Vagina (tissue), 2 donors: ENCODE measurements at regions not wholly inside any gene's neighbourhood (a gene's known extent, or its start where the extent isn't known, plus 50 kb on each side); places are given as distances from the start of the nearest gene placed in this dataset.
"Not testable (repeated sequence)": the region's sequence is repeated elsewhere in the genome, so short reads cannot be mapped to it uniquely, and the experiment has no call there.

Source experiments
- DNase-seq, 2 donors: peaks; one replicate each; pipeline ENCODE4 v3.0.0-alpha.2; 2017; ENCODE audit errors: extremely low spot score in 2 of 2
- H3K27ac ChIP-seq: fragments of 200-600 bp; sonication (generic); one replicate; pipeline ENCODE4 v1.5.1; 2019
- H3K27me3 ChIP-seq: fragments of 200-600 bp; sonication (generic); one replicate; pipeline ENCODE4 v1.5.1; 2019
- H3K36me3 ChIP-seq, 2 donors: fragments of 200-600 bp; sonication (generic); one replicate each; pipeline ENCODE4 v1.5.1; 2017 to 2019
- H3K4me1 ChIP-seq: fragments of 200-600 bp; sonication (generic); one replicate; pipeline ENCODE4 v1.5.1; 2019
- H3K4me3 ChIP-seq, 2 donors: fragments of 200-600 bp; sonication (generic); 1 replicate in 1 of 2; 2 replicates in 1 of 2; pipeline ENCODE4 v1.5.1; 2016 to 2019
- H3K9me3 ChIP-seq: fragments of 200-600 bp; sonication (generic); one replicate; pipeline ENCODE4 v1.5.1; 2019
- CTCF ChIP-seq, 3 experiments: fragments of 450-650 bp in 2 of 3; fragments of 200-600 bp in 1 of 3; sonication (generic) in 1 of 3; IDR thresholded peaks; one replicate each; pipeline ENCODE4 v1.5.1; 2017 to 2019; ENCODE audit warnings: antibody characterized with exemption in 3 of 3, mild to moderate bottlenecking in 2 of 3, moderate library complexity in 2 of 3
- POLR2A ChIP-seq, 2 donors: fragments of 450-650 bp; IDR thresholded peaks; one replicate each; pipeline ENCODE4 v1.6.1; 2017; ENCODE audit warnings: antibody characterized with exemption in 2 of 2, mild to moderate bottlenecking in 2 of 2, moderate library complexity in 2 of 2
- POLR2AphosphoS5 ChIP-seq, 2 donors: sonication (generic); formaldehyde crosslinking; IDR thresholded peaks; one replicate each; pipeline ENCODE4 v1.9.0; 2017; ENCODE audit warnings: antibody characterized with exemption in 2 of 2, mild to moderate bottlenecking in 2 of 2, low read depth in 1 of 2; ENCODE audit not compliant: insufficient read depth in 1 of 2
- intact Hi-C: fragments of 100-400 bp; cut with DNase I; formaldehyde crosslinking; loops from one replicate; pipeline ENCODE4 v1.15.1; 2023

GRCh38 chr7:52735656-52736055 lies 299.8 kb upstream of the POM121L12 start:
- Histone ChIP-seq H3K36me3 (no peaks in the 10 kb centered on the region), H3K9me3 (no peaks in the 10 kb centered on the region), H3K4me3 (no peak overlapping the region), H3K27me3 (no peaks in the 10 kb centered on the region), H3K27ac (no peak overlapping the region), H3K4me1 (no peaks in the 10 kb centered on the region)
- TF ChIP-seq POLR2AphosphoS5 (IDR thresholded peaks at IDR 0.05; ENCODE audit: insufficient read depth in 1 of 2, low read depth in 1 of 2), result no peak
- no peak for TF ChIP-seq POLR2A (IDR thresholded peaks at IDR 0.05)
- no peak for TF ChIP-seq CTCF (IDR thresholded peaks at IDR 0.05)
- intact Hi-C loops, result no loop called here
- DNase-seq, result no peak

GRCh38 chr7:52728683-52729082 lies 306.8 kb upstream of the POM121L12 start:
- intact Hi-C loops, H3K36me3 ChIP-seq, H3K27ac ChIP-seq, DNase-seq, H3K9me3 ChIP-seq, H3K27me3 ChIP-seq, H3K4me3 ChIP-seq, H3K4me1 ChIP-seq: not testable (repeated sequence)

GRCh38 chr7:52727632-52728031 lies 307.8 kb upstream of the POM121L12 start:
- H3K4me1 ChIP-seq, result no peaks in the 10 kb centered on the region
- no peaks in the 10 kb centered on the region for H3K27me3 ChIP-seq
- H3K27ac ChIP-seq, result no peak overlapping the region
- H3K4me3 ChIP-seq, result no peak overlapping the region
- DNase-seq, result no peak
- H3K9me3 ChIP-seq, result no peaks in the 10 kb centered on the region
- TF ChIP-seq POLR2A (IDR thresholded peaks at IDR 0.05), result no peak
- TF ChIP-seq POLR2AphosphoS5 (IDR thresholded peaks at IDR 0.05; ENCODE audit: insufficient read depth in 1 of 2, low read depth in 1 of 2), result no peak
- TF ChIP-seq CTCF (IDR thresholded peaks at IDR 0.05), result no peak
- intact Hi-C loops, result no loop called here
- no peaks in the 10 kb centered on the region for H3K36me3 ChIP-seq

- Histone ChIP-seq H3K27ac (no peak overlapping the region), H3K36me3 (no peaks in the 10 kb centered on the region), H3K9me3 (no peaks in the 10 kb centered on the region), H3K4me1 (no peaks in the 10 kb centered on the region), H3K27me3 (no peaks in the 10 kb centered on the region), H3K4me3 (no peak overlapping the region)
- TF ChIP-seq POLR2AphosphoS5 (IDR thresholded peaks at IDR 0.05; ENCODE audit: insufficient read depth in 1 of 2, low read depth in 1 of 2), result no peak
- no peak for TF ChIP-seq CTCF (IDR thresholded peaks at IDR 0.05)
- no peak for TF ChIP-seq POLR2A (IDR thresholded peaks at IDR 0.05)
- intact Hi-C loops, result no loop called here
- DNase-seq, result no peak
These were observed 308.4 kb upstream of the POM121L12 start for GRCh38 chr7:52726986-52727385.

- no peak for DNase-seq
- Histone ChIP-seq H3K4me1 (no peaks in the 10 kb centered on the region), H3K27ac (no peak overlapping the region), H3K4me3 (no peak overlapping the region), H3K36me3 (no peaks in the 10 kb centered on the region), H3K9me3 (no peaks in the 10 kb centered on the region), H3K27me3 (no peaks in the 10 kb centered on the region)
- intact Hi-C loops, result no loop called here
- TF ChIP-seq CTCF (IDR thresholded peaks at IDR 0.05) (no peak), POLR2AphosphoS5 (IDR thresholded peaks at IDR 0.05; ENCODE audit: insufficient read depth in 1 of 2, low read depth in 1 of 2) (no peak), POLR2A (IDR thresholded peaks at IDR 0.05) (no peak)
These were observed 308.9 kb upstream of the POM121L12 start for GRCh38 chr7:52726493-52726892.

GRCh38 chr7:52723606-52724005 lies 311.8 kb upstream of the POM121L12 start:
- TF ChIP-seq CTCF (IDR thresholded peaks at IDR 0.05) (no peak), POLR2AphosphoS5 (IDR thresholded peaks at IDR 0.05; ENCODE audit: insufficient read depth in 1 of 2, low read depth in 1 of 2) (no peak)
- intact Hi-C loops, result no loop called here
- no peaks in the 10 kb centered on the region for H3K9me3 ChIP-seq
- H3K27ac ChIP-seq, result no peak overlapping the region
- H3K4me3 ChIP-seq, result no peak overlapping the region
- no peak for DNase-seq
- H3K27me3 ChIP-seq, result no peaks in the 10 kb centered on the region
- no peaks in the 10 kb centered on the region for H3K4me1 ChIP-seq
- no peaks in the 10 kb centered on the region for H3K36me3 ChIP-seq
